Panc1 (cell line): ENCODE measurements at regions not wholly inside any gene's neighbourhood (a gene's known extent, or its start where the extent isn't known, plus 50 kb on each side); places are given as distances from the start of the nearest gene placed in this dataset.

Source experiments
- ATAC-seq: fragments of 200-7000 bp; cut with Tn5 transposase; 2 replicates; pipeline ENCODE4 v1.9.1; 2020; ENCODE audit warnings: mild to moderate bottlenecking, moderate library complexity
- BruUV-seq: library from RNA; stranded (reverse); fragments of 400-500 nt; replicated peaks from 2 replicates; lab custom pipeline; 2021; lab: Mats Ljungman, UMichigan
- CTCF ChIA-PET: fragments of 300-600 bp; sonication (Branson Sonifier 250); formaldehyde crosslinking; loops from one replicate; lab custom pipeline; 2022; ENCODE audit warnings: antibody characterized with exemption; lab: Charles Lee
- POLR2A ChIA-PET: fragments of 300-600 bp; sonication (Branson Sonifier 250); formaldehyde crosslinking; loops from one replicate; lab custom pipeline; 2022; ENCODE audit warnings: antibody characterized with exemption; lab: Charles Lee
- DNase-seq: peaks from one replicate; pipeline ENCODE4 v3.0.0-alpha.2; 2010; ENCODE audit warnings: low read depth, low spot score
- H3K27ac ChIP-seq: 2 replicates; pipeline ENCODE4 v1.5.1; 2011; ENCODE audit warnings: mild to moderate bottlenecking, low read length, inconsistent platforms
- H3K27me3 ChIP-seq: fragments of 200-500 bp; sonication (Bioruptor generic); 2 replicates; pipeline ENCODE4 v1.6.0; 2014; ENCODE audit warnings: low read length, inconsistent platforms; ENCODE audit not compliant: control insufficient read depth, insufficient read depth
- H3K36me3 ChIP-seq: fragments of 200-500 bp; sonication (Bioruptor generic); 2 replicates; pipeline ENCODE4 v1.5.1; 2014; ENCODE audit warnings: inconsistent platforms, mild to moderate bottlenecking, low read length, moderate library complexity; ENCODE audit not compliant: control insufficient read depth, insufficient read depth
- H3K4me1 ChIP-seq: 2 replicates; pipeline ENCODE4 v1.5.1; 2011; ENCODE audit warnings: inconsistent platforms, mild to moderate bottlenecking, low read length, moderate library complexity; ENCODE audit not compliant: control insufficient read depth, insufficient read depth
- H3K4me3 ChIP-seq, 2 experiments: 2 replicates each; pipeline ENCODE4 v1.5.1; 2011 to 2012; ENCODE audit warnings: low read depth in 2 of 2, low read length in 2 of 2, mild to moderate bottlenecking in 2 of 2, inconsistent platforms in 1 of 2, moderate library complexity in 1 of 2
- H3K9me3 ChIP-seq: fragments of 200-500 bp; sonication (Bioruptor generic); 2 replicates; pipeline ENCODE4 v1.5.1; 2014; ENCODE audit warnings: low read depth, mild to moderate bottlenecking, inconsistent platforms, low read length, moderate library complexity; ENCODE audit not compliant: control insufficient read depth, insufficient read depth
- POLR2AphosphoS5 ChIP-seq: IDR thresholded peaks from 2 replicates; pipeline ENCODE4 v1.6.1; 2012; ENCODE audit warnings: mild to moderate bottlenecking, low read depth, low read length, moderate library complexity
- SIN3A ChIP-seq: IDR thresholded peaks from 2 replicates; pipeline ENCODE4 v1.6.1; 2012; ENCODE audit warnings: low read depth, mild to moderate bottlenecking, low read length, moderate library complexity, borderline replicate concordance; ENCODE audit not compliant: insufficient read depth
- TCF7L2 ChIP-seq: IDR thresholded peaks from 2 replicates; pipeline ENCODE4 v1.6.1; 2011; ENCODE audit warnings: mild to moderate bottlenecking, low read depth, low read length, inconsistent platforms
- in situ Hi-C: cut with HindIII; loops from 2 replicates; pipeline ENCODE4 v1.10.0; 2016; ENCODE audit warnings: low sequenced_read_pairs, low pct_unique_long_range_greater_than_20kb
- intact Hi-C: fragments of 100-400 bp; cut with micrococcal nuclease; formaldehyde crosslinking; loops from one replicate; pipeline ENCODE4 v1.10.0; 2022; ENCODE audit not compliant: unreplicated experiment
- TF ChIP-seq, protein P1 (sequence below): fragments of 450-650 bp; IDR thresholded peaks from 2 replicates; pipeline ENCODE4 v1.5.1; 2017; ENCODE audit warnings: mild to moderate bottlenecking
- TF ChIP-seq, protein P2 (sequence below), 2 experiments: IDR thresholded peaks; 2 replicates each; pipeline ENCODE4 v1.6.1; 2011 to 2012; ENCODE audit warnings: low read depth in 2 of 2, control low read depth in 1 of 2, low read length in 1 of 2, mild to moderate bottlenecking in 1 of 2, moderate library complexity in 1 of 2; ENCODE audit not compliant: insufficient read depth in 1 of 2

DNA sequence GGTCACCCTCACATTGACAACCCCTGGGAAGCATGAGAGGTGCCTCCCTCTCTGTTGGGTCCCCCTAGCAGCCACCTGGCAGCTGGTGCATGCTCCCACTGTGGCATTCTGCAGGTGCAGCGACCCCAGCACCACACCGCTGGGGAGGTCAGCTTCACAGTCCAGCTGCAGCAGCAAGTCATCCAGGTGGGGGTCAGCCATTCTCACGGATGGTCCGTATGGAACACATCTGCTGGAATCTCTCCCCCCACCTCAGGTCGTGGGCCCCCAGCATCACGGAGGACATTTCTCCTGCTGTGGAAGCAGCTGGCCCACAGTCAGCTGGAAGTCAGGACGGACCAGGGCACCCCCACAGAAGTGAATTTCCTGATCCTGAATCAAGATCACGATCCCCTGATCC lies 201.3 kb downstream of the COG6 start:
- no peaks in the 10 kb centered on the region for H3K36me3 ChIP-seq
- ChIA-PET CTCF (no interaction called here), POLR2A (no interaction called here)
- H3K4me1 ChIP-seq: no peaks in the 10 kb centered on the region
- no peak for ATAC-seq
- DNase-seq: no peak
- in situ Hi-C loops: no loop called here
- H3K4me3 ChIP-seq: no peak overlapping the region
- intact Hi-C loops: no loop called here
- TF ChIP-seq POLR2AphosphoS5: no peak
- no peak for TF ChIP-seq SIN3A
- TF ChIP-seq, protein P1, sequence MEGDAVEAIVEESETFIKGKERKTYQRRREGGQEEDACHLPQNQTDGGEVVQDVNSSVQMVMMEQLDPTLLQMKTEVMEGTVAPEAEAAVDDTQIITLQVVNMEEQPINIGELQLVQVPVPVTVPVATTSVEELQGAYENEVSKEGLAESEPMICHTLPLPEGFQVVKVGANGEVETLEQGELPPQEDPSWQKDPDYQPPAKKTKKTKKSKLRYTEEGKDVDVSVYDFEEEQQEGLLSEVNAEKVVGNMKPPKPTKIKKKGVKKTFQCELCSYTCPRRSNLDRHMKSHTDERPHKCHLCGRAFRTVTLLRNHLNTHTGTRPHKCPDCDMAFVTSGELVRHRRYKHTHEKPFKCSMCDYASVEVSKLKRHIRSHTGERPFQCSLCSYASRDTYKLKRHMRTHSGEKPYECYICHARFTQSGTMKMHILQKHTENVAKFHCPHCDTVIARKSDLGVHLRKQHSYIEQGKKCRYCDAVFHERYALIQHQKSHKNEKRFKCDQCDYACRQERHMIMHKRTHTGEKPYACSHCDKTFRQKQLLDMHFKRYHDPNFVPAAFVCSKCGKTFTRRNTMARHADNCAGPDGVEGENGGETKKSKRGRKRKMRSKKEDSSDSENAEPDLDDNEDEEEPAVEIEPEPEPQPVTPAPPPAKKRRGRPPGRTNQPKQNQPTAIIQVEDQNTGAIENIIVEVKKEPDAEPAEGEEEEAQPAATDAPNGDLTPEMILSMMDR: no peak
- BruUV-seq: no TSS peak
- no peaks in the 10 kb centered on the region for H3K27me3 ChIP-seq
- no peaks in the 10 kb centered on the region for H3K9me3 ChIP-seq
- H3K27ac ChIP-seq: no peak overlapping the region

DNA sequence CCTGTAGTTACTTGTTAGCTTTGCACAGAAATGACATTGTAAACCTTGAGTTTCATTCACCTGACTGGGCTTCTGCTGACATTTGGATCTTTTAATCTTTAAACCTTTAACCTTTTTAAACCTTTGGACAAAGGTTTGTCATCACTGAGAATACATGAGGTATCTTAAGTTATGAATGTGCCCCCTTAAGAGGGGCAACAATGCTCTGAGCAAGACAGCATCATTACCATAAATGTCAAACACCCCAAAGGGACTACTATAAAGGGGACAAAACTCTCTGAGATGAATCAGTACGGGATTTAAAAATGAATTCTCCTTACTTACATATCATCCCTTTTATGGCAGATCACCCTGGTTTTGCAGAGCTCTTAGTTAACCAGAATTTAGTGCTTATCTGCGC lies 203.3 kb downstream of the COG6 start:
- BruUV-seq: no TSS peak
- CTCF ChIA-PET: no interaction called here
- Histone ChIP-seq H3K9me3 (no peaks in the 10 kb centered on the region), H3K4me1 (no peaks in the 10 kb centered on the region), H3K4me3 (no peak overlapping the region), H3K27me3 (no peaks in the 10 kb centered on the region), H3K36me3 (no peaks in the 10 kb centered on the region), H3K27ac (no peak overlapping the region)
- no peak for TF ChIP-seq POLR2AphosphoS5
- TF ChIP-seq TCF7L2: no peak
- TF ChIP-seq SIN3A: no peak
- TF ChIP-seq, protein P1: no peak
- TF ChIP-seq, protein P2, sequence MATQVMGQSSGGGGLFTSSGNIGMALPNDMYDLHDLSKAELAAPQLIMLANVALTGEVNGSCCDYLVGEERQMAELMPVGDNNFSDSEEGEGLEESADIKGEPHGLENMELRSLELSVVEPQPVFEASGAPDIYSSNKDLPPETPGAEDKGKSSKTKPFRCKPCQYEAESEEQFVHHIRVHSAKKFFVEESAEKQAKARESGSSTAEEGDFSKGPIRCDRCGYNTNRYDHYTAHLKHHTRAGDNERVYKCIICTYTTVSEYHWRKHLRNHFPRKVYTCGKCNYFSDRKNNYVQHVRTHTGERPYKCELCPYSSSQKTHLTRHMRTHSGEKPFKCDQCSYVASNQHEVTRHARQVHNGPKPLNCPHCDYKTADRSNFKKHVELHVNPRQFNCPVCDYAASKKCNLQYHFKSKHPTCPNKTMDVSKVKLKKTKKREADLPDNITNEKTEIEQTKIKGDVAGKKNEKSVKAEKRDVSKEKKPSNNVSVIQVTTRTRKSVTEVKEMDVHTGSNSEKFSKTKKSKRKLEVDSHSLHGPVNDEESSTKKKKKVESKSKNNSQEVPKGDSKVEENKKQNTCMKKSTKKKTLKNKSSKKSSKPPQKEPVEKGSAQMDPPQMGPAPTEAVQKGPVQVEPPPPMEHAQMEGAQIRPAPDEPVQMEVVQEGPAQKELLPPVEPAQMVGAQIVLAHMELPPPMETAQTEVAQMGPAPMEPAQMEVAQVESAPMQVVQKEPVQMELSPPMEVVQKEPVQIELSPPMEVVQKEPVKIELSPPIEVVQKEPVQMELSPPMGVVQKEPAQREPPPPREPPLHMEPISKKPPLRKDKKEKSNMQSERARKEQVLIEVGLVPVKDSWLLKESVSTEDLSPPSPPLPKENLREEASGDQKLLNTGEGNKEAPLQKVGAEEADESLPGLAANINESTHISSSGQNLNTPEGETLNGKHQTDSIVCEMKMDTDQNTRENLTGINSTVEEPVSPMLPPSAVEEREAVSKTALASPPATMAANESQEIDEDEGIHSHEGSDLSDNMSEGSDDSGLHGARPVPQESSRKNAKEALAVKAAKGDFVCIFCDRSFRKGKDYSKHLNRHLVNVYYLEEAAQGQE (IDR thresholded peaks at IDR 0.05; ENCODE audit: insufficient read depth in 1 of 2, low read depth in 2 of 2, low read length in 1 of 2): no peak
- in situ Hi-C loops: no loop called here
- DNase-seq (no peak), ATAC-seq (no peak)
- POLR2A ChIA-PET: no interaction called here
- intact Hi-C loops: no loop called here
